Upper lobe of right lung (tissue), 1 donor: ENCODE measurements at regions not wholly inside any gene's neighbourhood (a gene's known extent, or its start where the extent isn't known, plus 50 kb on each side); places are given as distances from the start of the nearest gene placed in this dataset.

ENCODE experiments used
- ATAC-seq: fragments of 200-7000 bp; cut with Tn5 transposase; one replicate; pipeline ENCODE4 v1.9.1; 2020; ENCODE audit warnings: mild to moderate bottlenecking, moderate library complexity
- DNase-seq: peaks from one replicate; pipeline ENCODE4 v3.0.0-alpha.2; 2020
- H3K27ac ChIP-seq: fragments of 200-600 bp; one replicate; pipeline ENCODE4 v1.8.0; 2022
- H3K27me3 ChIP-seq: fragments of 200-600 bp; one replicate; pipeline ENCODE4 v1.8.0; 2022; ENCODE audit warnings: mild to moderate bottlenecking
- H3K36me3 ChIP-seq: fragments of 200-600 bp; one replicate; pipeline ENCODE4 v1.8.0; 2022
- H3K4me1 ChIP-seq: fragments of 200-600 bp; one replicate; pipeline ENCODE4 v1.8.0; 2022
- H3K4me3 ChIP-seq: fragments of 200-600 bp; one replicate; pipeline ENCODE4 v1.8.0; 2022; ENCODE audit warnings: mild to moderate bottlenecking
- H3K9me3 ChIP-seq: fragments of 200-600 bp; one replicate; pipeline ENCODE4 v1.8.0; 2022
- intact Hi-C: fragments of 100-400 bp; cut with DNase I; formaldehyde crosslinking; loops from one replicate; pipeline ENCODE4 v1.11.0; 2022
- TF ChIP-seq, protein P1 (sequence below): fragments of 200-600 bp; IDR thresholded peaks from one replicate; pipeline ENCODE4 v1.8.0; 2022; ENCODE audit warnings: antibody characterized with exemption
- donor health status: DM: no; HTN: yes; CAD: no; lungs with severe emphysema.

GRCh38 chr16:86082418-86083030 is 183.6 kb downstream of the IRF8 start:
- Histone ChIP-seq H3K9me3 (no peaks in the 10 kb centered on the region), H3K4me3 (no peak overlapping the region), H3K27me3 (no peaks in the 10 kb centered on the region), H3K4me1 (no peaks in the 10 kb centered on the region), H3K36me3 (no peaks in the 10 kb centered on the region), H3K27ac (no peak overlapping the region)
- DNase-seq: peak; percentile 56
- TF ChIP-seq, protein P1, sequence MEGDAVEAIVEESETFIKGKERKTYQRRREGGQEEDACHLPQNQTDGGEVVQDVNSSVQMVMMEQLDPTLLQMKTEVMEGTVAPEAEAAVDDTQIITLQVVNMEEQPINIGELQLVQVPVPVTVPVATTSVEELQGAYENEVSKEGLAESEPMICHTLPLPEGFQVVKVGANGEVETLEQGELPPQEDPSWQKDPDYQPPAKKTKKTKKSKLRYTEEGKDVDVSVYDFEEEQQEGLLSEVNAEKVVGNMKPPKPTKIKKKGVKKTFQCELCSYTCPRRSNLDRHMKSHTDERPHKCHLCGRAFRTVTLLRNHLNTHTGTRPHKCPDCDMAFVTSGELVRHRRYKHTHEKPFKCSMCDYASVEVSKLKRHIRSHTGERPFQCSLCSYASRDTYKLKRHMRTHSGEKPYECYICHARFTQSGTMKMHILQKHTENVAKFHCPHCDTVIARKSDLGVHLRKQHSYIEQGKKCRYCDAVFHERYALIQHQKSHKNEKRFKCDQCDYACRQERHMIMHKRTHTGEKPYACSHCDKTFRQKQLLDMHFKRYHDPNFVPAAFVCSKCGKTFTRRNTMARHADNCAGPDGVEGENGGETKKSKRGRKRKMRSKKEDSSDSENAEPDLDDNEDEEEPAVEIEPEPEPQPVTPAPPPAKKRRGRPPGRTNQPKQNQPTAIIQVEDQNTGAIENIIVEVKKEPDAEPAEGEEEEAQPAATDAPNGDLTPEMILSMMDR: no peak
- ATAC-seq: no peak
- intact Hi-C loops: no loop called here

GRCh38 chr16:86083382-86084002 is 184.5 kb downstream of the IRF8 start:
- Histone ChIP-seq H3K4me3 (no peak overlapping the region), H3K36me3 (no peaks in the 10 kb centered on the region), H3K27ac (no peak overlapping the region), H3K9me3 (no peaks in the 10 kb centered on the region), H3K4me1 (no peaks in the 10 kb centered on the region), H3K27me3 (no peaks in the 10 kb centered on the region)
- peak; percentile 49 for DNase-seq
- TF ChIP-seq, protein P1: no peak
- intact Hi-C loops: no loop called here
- ATAC-seq: no peak

DNA sequence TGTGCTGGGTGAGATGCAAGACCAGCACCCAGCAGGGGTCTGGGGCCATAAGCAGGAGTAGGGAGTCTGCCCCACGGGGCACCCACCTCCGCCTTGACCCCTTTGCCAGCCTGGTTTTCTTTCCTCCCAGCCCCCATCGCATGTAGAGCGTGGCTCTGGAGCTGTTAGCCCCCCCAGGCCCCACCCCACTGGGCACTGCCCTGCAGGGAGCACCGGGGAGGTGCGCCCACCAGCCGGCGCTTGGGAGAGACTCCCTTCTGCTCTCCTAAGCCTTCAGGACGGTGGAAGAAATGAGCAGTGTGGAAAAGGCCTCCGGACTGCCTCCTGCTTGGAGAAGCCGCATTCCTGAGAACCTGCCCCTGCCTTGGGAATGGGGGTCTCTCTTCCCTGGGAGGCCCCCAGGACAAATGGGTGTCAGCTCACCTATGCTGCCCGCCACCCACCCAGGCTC is 186.2 kb downstream of the IRF8 start:
- DNase-seq (peak; percentile 46), ATAC-seq (no peak)
- intact Hi-C loops: no loop called here
- Histone ChIP-seq H3K9me3 (no peaks in the 10 kb centered on the region), H3K27me3 (no peaks in the 10 kb centered on the region), H3K36me3 (no peaks in the 10 kb centered on the region), H3K4me3 (no peak overlapping the region), H3K4me1 (no peaks in the 10 kb centered on the region), H3K27ac (no peak overlapping the region)
- TF ChIP-seq, protein P1: no peak

DNA sequence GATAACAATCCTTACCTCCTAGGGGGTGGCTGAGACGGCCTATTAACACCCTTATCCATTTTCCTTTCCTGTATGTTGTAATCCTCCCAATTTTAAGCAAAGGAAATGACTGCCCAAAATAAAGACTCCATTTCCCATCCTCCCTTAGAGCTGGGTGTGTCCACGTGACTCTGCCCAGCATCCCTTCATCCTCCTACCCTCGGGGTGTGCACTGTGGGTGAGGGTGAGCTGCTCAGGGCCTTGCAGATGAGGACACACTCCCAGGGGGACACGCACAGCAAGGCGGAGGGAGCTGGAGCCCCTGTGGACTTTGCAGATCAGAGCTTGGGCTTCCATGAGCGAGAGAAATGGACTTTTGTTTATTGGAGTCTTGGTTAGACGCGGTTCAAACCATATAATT is 186.8 kb downstream of the IRF8 start:
- H3K4me3 ChIP-seq: no peak overlapping the region
- intact Hi-C loops: no loop called here
- H3K4me1 ChIP-seq: no peaks in the 10 kb centered on the region
- peak; percentile 10 for DNase-seq
- no peak for ATAC-seq
- no peaks in the 10 kb centered on the region for H3K27me3 ChIP-seq
- TF ChIP-seq, protein P1: no peak
- H3K9me3 ChIP-seq: no peaks in the 10 kb centered on the region
- no peak overlapping the region for H3K27ac ChIP-seq
- H3K36me3 ChIP-seq: no peaks in the 10 kb centered on the region

- no peak for ATAC-seq
- H3K27me3 ChIP-seq: no peaks in the 10 kb centered on the region
- H3K36me3 ChIP-seq: no peaks in the 10 kb centered on the region
- no peak for DNase-seq
- intact Hi-C loops: no loop called here
- TF ChIP-seq, protein P1: no peak
- H3K4me3 ChIP-seq: no peak overlapping the region
- no peaks in the 10 kb centered on the region for H3K9me3 ChIP-seq
- H3K4me1 ChIP-seq: no peaks in the 10 kb centered on the region
- peak overlapping the region; percentile 55 for H3K27ac ChIP-seq
These were observed 187.5 kb downstream of the IRF8 start for GRCh38 chr16:86086471-86086870.
